ENCODE measurements at regions not wholly inside any gene's neighbourhood (a gene's known extent, or its start where the extent isn't known, plus 50 kb on each side); places are given as distances from the start of the nearest gene placed in this dataset.

DNA sequence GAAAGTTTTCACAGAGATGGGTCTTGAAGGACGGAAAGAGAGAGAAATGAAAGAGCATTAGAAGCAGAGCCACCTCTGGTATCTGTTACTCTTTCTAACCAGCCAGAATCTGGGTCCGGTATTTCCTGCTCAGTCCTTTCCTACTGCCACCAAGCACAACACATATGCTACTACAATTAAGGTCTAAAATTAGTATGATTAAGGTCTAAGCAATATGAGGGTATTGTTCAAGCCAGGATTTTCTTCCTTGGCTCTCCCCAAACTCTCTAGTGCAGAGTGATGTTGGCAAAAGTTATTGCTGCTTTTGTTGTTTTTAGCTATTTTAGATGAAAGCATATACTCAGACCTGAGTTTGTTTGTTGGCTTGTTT is 59.2 kb upstream of the EED start:
- TF ChIP-seq TAF1 (IDR thresholded peaks at IDR 0.05; ENCODE audit: low read depth): no peak
- TF ChIP-seq YY1 (IDR thresholded peaks at IDR 0.05; ENCODE audit: low read depth): no peak

Data from Ishikawa (cell line).